Upper lobe of left lung (tissue), 6 donors: ENCODE measurements at regions not wholly inside any gene's neighbourhood (a gene's known extent, or its start where the extent isn't known, plus 50 kb on each side); places are given as distances from the start of the nearest gene placed in this dataset.

Experiments
- ATAC-seq, 2 donors: fragments of 200-7000 bp; cut with Tn5 transposase; one replicate each; pipeline ENCODE4 v1.9.1; 2022; ENCODE audit warnings: mild to moderate bottlenecking in 2 of 2, moderate library complexity in 2 of 2; ENCODE audit not compliant: low FRiP score in 2 of 2
- DNase-seq, 2 donors: peaks; one replicate each; pipeline ENCODE4 v3.0.0-alpha.2; 2019 to 2020
- H3K27ac ChIP-seq, 4 donors: fragments of 200-600 bp; sonication (generic); one replicate each; pipeline ENCODE4 v1.5.1; 2016 to 2019
- H3K27me3 ChIP-seq, 4 donors: fragments of 200-600 bp; sonication (generic); one replicate each; pipeline ENCODE4 v1.5.1; 2017 to 2019
- H3K36me3 ChIP-seq, 4 donors: fragments of 200-600 bp; sonication (generic); one replicate each; pipeline ENCODE4 v1.5.1; 2016 to 2019
- H3K4me1 ChIP-seq, 4 donors: fragments of 200-600 bp; sonication (generic); one replicate each; pipeline ENCODE4 v1.5.1; 2018 to 2019
- H3K4me3 ChIP-seq, 4 donors: fragments of 200-600 bp; sonication (generic); one replicate each; pipeline ENCODE4 v1.5.1; 2017 to 2019; ENCODE audit warnings: mild to moderate bottlenecking in 2 of 4, moderate library complexity in 1 of 4
- H3K9me3 ChIP-seq, 4 donors: fragments of 200-600 bp; sonication (generic); one replicate each; pipeline ENCODE4 v1.5.1; 2018 to 2019
- EP300 ChIP-seq, 4 donors: sonication (generic); formaldehyde crosslinking; IDR thresholded peaks; one replicate each; pipeline ENCODE4 v1.5.1; 2017; ENCODE audit warnings: antibody characterized with exemption in 4 of 4, control low read depth in 2 of 4
- POLR2A ChIP-seq, 4 donors: fragments of 450-650 bp; IDR thresholded peaks; one replicate each; pipeline ENCODE4 v1.5.1; 2016 to 2017; ENCODE audit warnings: antibody characterized with exemption in 4 of 4, mild to moderate bottlenecking in 2 of 4
- POLR2AphosphoS5 ChIP-seq, 2 donors: sonication (generic); formaldehyde crosslinking; IDR thresholded peaks; one replicate each; pipeline ENCODE4 v1.5.1; 2017; ENCODE audit warnings: antibody characterized with exemption in 2 of 2
- WGBS, 2 donors: methylation state at CpG; one replicate each; pipeline ENCODE4 v1.1.5; 2017 to 2018; 5-methylcytosine and 5-hydroxymethylcytosine counted together
- TF ChIP-seq, protein P1 (sequence below), 6 experiments: fragments of 450-650 bp in 4 of 6; fragments of 200-600 bp in 2 of 6; sonication (generic) in 2 of 6; IDR thresholded peaks; one replicate each; pipeline ENCODE4 v1.5.1; 2016 to 2019; ENCODE audit warnings: antibody characterized with exemption in 6 of 6
- donor health status: DM: no; HTN: no; CAD: no; lungs with moderate emphysema.
- donor health status: DM: no; HTN: yes; CAD: no; lungs with severe emphysema.

DNA sequence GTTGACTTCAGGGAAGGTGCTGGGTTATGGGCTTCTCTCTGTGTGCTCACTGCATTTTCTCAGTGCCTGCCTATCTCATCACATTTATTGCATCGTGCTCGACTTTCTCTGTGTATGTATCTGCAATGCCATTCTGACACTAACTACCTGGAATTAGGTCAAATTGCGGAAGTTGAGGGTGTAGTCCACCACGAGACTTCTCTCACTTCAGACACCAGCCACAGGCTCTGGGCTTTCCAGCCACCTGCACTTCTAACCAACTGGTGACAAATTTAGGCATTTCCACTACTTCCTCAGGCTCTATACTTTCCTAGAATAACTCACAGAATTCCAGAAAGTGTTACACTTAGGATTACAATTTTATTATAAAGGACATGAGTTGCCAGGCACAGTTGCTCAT is 188.6 kb upstream of the ZNF608 start:
- ATAC-seq (no peak), DNase-seq (no peak)
- WGBS, 2 donors: 80 to 92% methylated on average over 4 of the region's 4 CpGs

DNA sequence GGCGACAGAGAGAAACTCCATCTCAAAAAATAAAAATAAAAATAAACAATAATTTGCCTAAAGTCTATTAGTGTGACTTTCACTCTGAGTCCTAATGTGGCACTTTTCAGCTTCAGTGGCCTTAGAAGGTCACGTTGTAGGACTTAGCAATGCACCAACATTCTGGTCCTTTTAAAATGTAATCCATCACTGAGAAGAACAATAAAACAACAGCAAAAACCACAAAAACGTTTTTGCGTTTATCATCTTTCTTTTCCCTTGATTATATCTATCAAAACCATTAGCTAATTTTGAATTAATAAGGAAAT is 190.1 kb upstream of the ZNF608 start:
- no peak for DNase-seq
- Histone ChIP-seq H3K9me3 (no peaks in the 10 kb centered on the region), H3K27me3 (no peaks in the 10 kb centered on the region), H3K4me1 (no peaks in the 10 kb centered on the region), H3K27ac (no peak overlapping the region), H3K36me3 (no peaks in the 10 kb centered on the region), H3K4me3 (no peak overlapping the region)
- ATAC-seq: no peak
- no peak for TF ChIP-seq EP300 (IDR thresholded peaks at IDR 0.05)
- TF ChIP-seq, protein P1, sequence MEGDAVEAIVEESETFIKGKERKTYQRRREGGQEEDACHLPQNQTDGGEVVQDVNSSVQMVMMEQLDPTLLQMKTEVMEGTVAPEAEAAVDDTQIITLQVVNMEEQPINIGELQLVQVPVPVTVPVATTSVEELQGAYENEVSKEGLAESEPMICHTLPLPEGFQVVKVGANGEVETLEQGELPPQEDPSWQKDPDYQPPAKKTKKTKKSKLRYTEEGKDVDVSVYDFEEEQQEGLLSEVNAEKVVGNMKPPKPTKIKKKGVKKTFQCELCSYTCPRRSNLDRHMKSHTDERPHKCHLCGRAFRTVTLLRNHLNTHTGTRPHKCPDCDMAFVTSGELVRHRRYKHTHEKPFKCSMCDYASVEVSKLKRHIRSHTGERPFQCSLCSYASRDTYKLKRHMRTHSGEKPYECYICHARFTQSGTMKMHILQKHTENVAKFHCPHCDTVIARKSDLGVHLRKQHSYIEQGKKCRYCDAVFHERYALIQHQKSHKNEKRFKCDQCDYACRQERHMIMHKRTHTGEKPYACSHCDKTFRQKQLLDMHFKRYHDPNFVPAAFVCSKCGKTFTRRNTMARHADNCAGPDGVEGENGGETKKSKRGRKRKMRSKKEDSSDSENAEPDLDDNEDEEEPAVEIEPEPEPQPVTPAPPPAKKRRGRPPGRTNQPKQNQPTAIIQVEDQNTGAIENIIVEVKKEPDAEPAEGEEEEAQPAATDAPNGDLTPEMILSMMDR (IDR thresholded peaks at IDR 0.05): no peak
- TF ChIP-seq POLR2AphosphoS5 (IDR thresholded peaks at IDR 0.05): no peak
- no peak for TF ChIP-seq POLR2A (IDR thresholded peaks at IDR 0.05)
- WGBS, 2 donors: 86 to 88% methylated on average over 4 of the region's 4 CpGs

More for the DNA sequence above, 188.6 kb upstream of the ZNF608 start:
- Histone ChIP-seq H3K27ac (no peak overlapping the region), H3K36me3 (no peaks in the 10 kb centered on the region), H3K4me1 (no peaks in the 10 kb centered on the region), H3K4me3 (no peak overlapping the region), H3K9me3 (no peaks in the 10 kb centered on the region), H3K27me3 (no peaks in the 10 kb centered on the region)
- TF ChIP-seq POLR2AphosphoS5 (IDR thresholded peaks at IDR 0.05): no peak
- TF ChIP-seq, protein P1 (IDR thresholded peaks at IDR 0.05): no peak
- no peak for TF ChIP-seq EP300 (IDR thresholded peaks at IDR 0.05)
- TF ChIP-seq POLR2A (IDR thresholded peaks at IDR 0.05): no peak

DNA sequence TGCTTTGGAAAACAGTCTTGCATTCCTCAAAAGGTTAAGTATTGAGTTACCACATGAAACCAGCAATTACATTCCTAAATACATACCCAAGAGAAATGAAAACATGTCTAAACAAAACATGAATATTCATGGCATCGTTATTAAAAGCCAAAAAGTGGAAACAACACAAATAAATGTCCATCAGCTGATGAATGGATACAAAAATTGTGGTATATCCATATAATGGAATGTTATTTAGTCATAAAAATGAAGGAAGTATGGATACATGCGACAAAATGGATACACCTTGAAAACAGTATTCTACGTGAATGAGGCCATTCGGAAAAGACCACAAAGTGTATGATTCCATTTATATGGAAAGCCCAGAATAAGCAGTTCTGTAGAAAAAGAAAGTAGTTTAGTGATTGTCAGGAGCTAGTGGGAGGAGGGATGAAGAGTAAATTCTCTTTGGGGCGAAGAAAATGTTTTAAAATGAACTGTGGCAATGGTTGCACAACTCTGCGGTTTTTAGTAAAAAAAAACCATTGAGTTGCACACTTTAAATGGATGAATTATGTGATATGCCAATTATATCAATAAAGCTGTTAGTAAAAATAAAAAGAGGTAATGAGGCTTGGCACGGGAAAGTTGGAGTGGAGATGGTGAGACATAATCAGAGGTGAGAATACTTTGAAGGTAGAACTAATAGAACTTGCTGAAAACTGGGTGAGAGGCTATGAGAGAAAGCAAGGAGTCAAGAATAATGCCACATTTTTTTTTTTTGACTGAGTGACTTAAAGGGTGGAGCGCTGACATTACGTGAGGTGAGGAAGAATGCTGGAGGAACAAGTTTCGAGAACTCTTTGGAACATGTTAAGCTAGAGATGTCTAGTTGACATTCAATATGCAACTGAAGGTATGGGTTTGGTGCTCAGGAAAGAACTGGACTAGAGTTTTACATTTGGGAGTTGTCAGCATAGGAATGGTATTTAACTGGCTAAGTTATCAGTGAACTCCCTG is 194.9 kb upstream of the ZNF608 start:
- H3K4me1 ChIP-seq: no peaks in the 10 kb centered on the region
- TF ChIP-seq POLR2AphosphoS5 (IDR thresholded peaks at IDR 0.05) (no peak), POLR2A (IDR thresholded peaks at IDR 0.05) (no peak), EP300 (IDR thresholded peaks at IDR 0.05) (no peak)
- TF ChIP-seq, protein P1 (IDR thresholded peaks at IDR 0.05): no peak
- no peak overlapping the region for H3K4me3 ChIP-seq
- WGBS, 2 donors: 76 to 77% methylated on average over 10 of the region's 10 CpGs
- H3K27ac ChIP-seq: no peak overlapping the region
- no peaks in the 10 kb centered on the region for H3K27me3 ChIP-seq
- no peak for ATAC-seq
- H3K9me3 ChIP-seq: no peaks in the 10 kb centered on the region
- H3K36me3 ChIP-seq: no peaks in the 10 kb centered on the region
- no peak for DNase-seq

DNA sequence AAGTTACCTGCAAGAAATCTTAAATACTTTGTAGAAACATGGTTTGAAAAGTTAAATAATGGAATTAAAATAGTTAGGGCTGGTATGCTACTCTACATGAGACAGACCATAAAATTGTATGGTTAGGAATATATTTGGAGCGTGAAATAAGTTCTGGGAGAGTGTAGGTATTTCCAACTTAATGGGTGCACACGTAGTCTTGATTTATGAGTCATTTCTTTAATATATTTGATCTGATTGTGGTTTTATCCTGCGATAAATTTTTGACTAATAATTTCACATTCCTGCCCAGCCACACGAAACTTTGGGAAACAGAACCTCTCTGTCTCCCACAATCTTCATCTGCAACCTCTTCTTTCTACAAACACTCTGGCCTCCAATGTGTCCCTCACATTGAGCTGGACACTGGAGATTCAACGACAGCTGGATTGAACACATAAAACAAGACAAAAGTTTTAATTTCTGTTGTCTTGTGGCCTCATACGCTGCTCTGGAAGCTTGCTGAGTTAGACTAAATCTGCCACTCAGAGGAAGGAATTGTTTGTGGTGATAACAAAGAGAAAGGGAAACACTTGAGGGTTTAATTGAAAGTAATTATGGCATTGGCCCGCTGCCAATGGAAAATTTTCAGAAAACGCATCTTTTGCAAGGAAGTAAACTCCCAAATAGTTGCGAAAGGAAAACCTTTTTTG is 201.8 kb upstream of the ZNF608 start:
- no peak for ATAC-seq
- peaks cover 0 to 13% (median 8%) of the 10 kb centered on the region in 4 donors for H3K4me1 ChIP-seq
- no peak overlapping the region for H3K4me3 ChIP-seq
- no peak overlapping the region for H3K27ac ChIP-seq
- DNase-seq: no peak
- H3K36me3 ChIP-seq: no peaks in the 10 kb centered on the region
- H3K27me3 ChIP-seq: no peaks in the 10 kb centered on the region
- no peak for TF ChIP-seq POLR2AphosphoS5 (IDR thresholded peaks at IDR 0.05)
- TF ChIP-seq POLR2A (IDR thresholded peaks at IDR 0.05): no peak
- no peak for TF ChIP-seq EP300 (IDR thresholded peaks at IDR 0.05)
- TF ChIP-seq, protein P1 (IDR thresholded peaks at IDR 0.05): no peak
- no peaks in the 10 kb centered on the region for H3K9me3 ChIP-seq
- 37 to 40% methylated on average over 9 of the region's 9 CpGs for WGBS, 2 donors
